Psoas muscle (tissue), 7 donors: ENCODE measurements at regions not wholly inside any gene's neighbourhood (a gene's known extent, or its start where the extent isn't known, plus 50 kb on each side); places are given as distances from the start of the nearest gene placed in this dataset.

Experiments used
- ATAC-seq, 4 donors: fragments of 200-7000 bp; cut with Tn5 transposase; one replicate each; pipeline ENCODE4 v1.9.1; 2020; ENCODE audit warnings: moderate library complexity in 3 of 4, mild to moderate bottlenecking in 2 of 4
- DNase-seq, 2 donors: peaks; one replicate each; pipeline ENCODE4 v3.0.0-alpha.2; 2020
- H3K27ac ChIP-seq: fragments of 200-600 bp; one replicate; pipeline ENCODE4 v1.8.0; 2022
- H3K27me3 ChIP-seq, 3 donors: fragments of 200-600 bp in 1 of 3; one replicate each; pipeline versions ENCODE4 v1.6.1 to v1.8.0; 2013 to 2022; ENCODE audit warnings: low read length in 2 of 3, mild to moderate bottlenecking in 2 of 3, moderate library complexity in 1 of 3; ENCODE audit not compliant: insufficient read depth in 3 of 3
- H3K36me3 ChIP-seq, 2 donors: fragments of 200-600 bp in 1 of 2; one replicate each; pipeline versions ENCODE4 v1.6.1 to v1.8.0; 2013 to 2022; ENCODE audit warnings: low read depth in 1 of 2, mild to moderate bottlenecking in 1 of 2, moderate library complexity in 1 of 2; ENCODE audit not compliant: insufficient read depth in 1 of 2
- H3K4me1 ChIP-seq: fragments of 200-600 bp; one replicate; pipeline ENCODE4 v1.8.0; 2022
- H3K4me3 ChIP-seq: fragments of 200-600 bp; one replicate; pipeline ENCODE4 v1.8.0; 2022; ENCODE audit warnings: mild to moderate bottlenecking
- H3K9me3 ChIP-seq: fragments of 200-600 bp; one replicate; pipeline ENCODE4 v1.8.0; 2022
- CTCF ChIP-seq: fragments of 200-600 bp; IDR thresholded peaks from one replicate; pipeline ENCODE4 v1.8.0; 2022; ENCODE audit warnings: antibody characterized with exemption
- WGBS, 3 donors: extraction: QIAGEN DNeasy Blood & Tissue Kit; methylation state at CpG; one replicate each; pipeline versions ENCODE4 v1.1.6 to v1.1.7; 2013; 5-methylcytosine and 5-hydroxymethylcytosine counted together
- intact Hi-C, 2 donors: fragments of 100-400 bp; cut with DNase I; formaldehyde crosslinking; loops; one replicate each; pipeline versions ENCODE4 v1.11.0 to v1.14.2; 2022
- donor health status: healthy with polysubstance abuse.
- donor health status: DM: no; HTN: no; CAD: no; lungs with moderate emphysema.
- donor health status: Bipolar disorder and iron deficiency.
- donor health status: healthy.
- donor health status: DM: yes; HTN: yes; CAD: no.
- donor health status: DM: no; HTN: no; CAD: no.
- donor health status: DM: yes; HTN: yes; CAD: no.

GRCh38 chr2:195001924-195002323, 655.1 kb upstream of the SLC39A10 start:
- H3K4me1 ChIP-seq = no peaks in the 10 kb centered on the region
- no peaks in the 10 kb centered on the region for H3K36me3 ChIP-seq
- ATAC-seq = no peak
- H3K27ac ChIP-seq = no peak overlapping the region
- H3K9me3 ChIP-seq = no peaks in the 10 kb centered on the region
- no peak for DNase-seq
- WGBS, 3 donors = 83 to 96% (median 88%) methylated on average over 3 of the region's 3 CpGs
- H3K4me3 ChIP-seq = no peak overlapping the region
- TF ChIP-seq CTCF = no peak
- intact Hi-C loops = no loop called here
- no peaks in the 10 kb centered on the region for H3K27me3 ChIP-seq

GRCh38 chr2:194999771-195000170, 657.3 kb upstream of the SLC39A10 start:
- no peak for TF ChIP-seq CTCF
- no peak for ATAC-seq
- H3K27ac ChIP-seq = no peak overlapping the region
- no peaks in the 10 kb centered on the region for H3K9me3 ChIP-seq
- H3K4me3 ChIP-seq = no peak overlapping the region
- DNase-seq = no peak
- H3K36me3 ChIP-seq = no peaks in the 10 kb centered on the region
- WGBS, 3 donors = 73 to 74% (median 74%) methylated on average over 4 of the region's 4 CpGs
- H3K27me3 ChIP-seq = no peaks in the 10 kb centered on the region
- intact Hi-C loops = no loop called here
- no peaks in the 10 kb centered on the region for H3K4me1 ChIP-seq

- Histone ChIP-seq H3K27ac (no peak overlapping the region), H3K36me3 (no peaks in the 10 kb centered on the region), H3K4me3 (no peak overlapping the region), H3K4me1 (no peaks in the 10 kb centered on the region), H3K9me3 (no peaks in the 10 kb centered on the region), H3K27me3 (no peaks in the 10 kb centered on the region)
- DNase-seq = no peak
- no peak for ATAC-seq
- intact Hi-C loops = no loop called here
- TF ChIP-seq CTCF = no peak
- WGBS, 3 donors = 19 to 46% (median 26%) methylated on average over 2 of the region's 2 CpGs
Measured at GRCh38 chr2:194992648-194993047, 664.4 kb upstream of the SLC39A10 start.

- DNase-seq (no peak), ATAC-seq (no peak)
- no peaks in the 10 kb centered on the region for H3K4me1 ChIP-seq
- no peaks in the 10 kb centered on the region for H3K36me3 ChIP-seq
- no peak overlapping the region for H3K27ac ChIP-seq
- no peak for TF ChIP-seq CTCF
- intact Hi-C loops = no loop called here
- no peaks in the 10 kb centered on the region for H3K27me3 ChIP-seq
- H3K4me3 ChIP-seq = no peak overlapping the region
- WGBS, 3 donors = 73 to 78% (median 74%) methylated on average over 1 of the region's 1 CpG
- H3K9me3 ChIP-seq = no peaks in the 10 kb centered on the region
Measured at GRCh38 chr2:194985258-194985657, 671.8 kb upstream of the SLC39A10 start.

GRCh38 chr2:194962254-194962653, 694.8 kb upstream of the SLC39A10 start:
- WGBS, 3 donors = 89 to 95% (median 90%) methylated on average over 4 of the region's 4 CpGs
- no peaks in the 10 kb centered on the region for H3K36me3 ChIP-seq
- H3K27me3 ChIP-seq = no peaks in the 10 kb centered on the region
- intact Hi-C loops = no loop called here
- no peak for TF ChIP-seq CTCF
- no peak overlapping the region for H3K27ac ChIP-seq
- H3K4me1 ChIP-seq = no peaks in the 10 kb centered on the region
- no peaks in the 10 kb centered on the region for H3K9me3 ChIP-seq
- DNase-seq (no peak), ATAC-seq (no peak)
- no peak overlapping the region for H3K4me3 ChIP-seq
